Activated naive CD4-positive, alpha-beta T cell (primary cell): ENCODE measurements at regions not wholly inside any gene's neighbourhood (a gene's known extent, or its start where the extent isn't known, plus 50 kb on each side); places are given as distances from the start of the nearest gene placed in this dataset.

Experiments used
- DNase-seq, 4 experiments: peaks; one replicate each; lab custom pipeline; 2025; lab: John Stamatoyannopoulos, UW

DNA sequence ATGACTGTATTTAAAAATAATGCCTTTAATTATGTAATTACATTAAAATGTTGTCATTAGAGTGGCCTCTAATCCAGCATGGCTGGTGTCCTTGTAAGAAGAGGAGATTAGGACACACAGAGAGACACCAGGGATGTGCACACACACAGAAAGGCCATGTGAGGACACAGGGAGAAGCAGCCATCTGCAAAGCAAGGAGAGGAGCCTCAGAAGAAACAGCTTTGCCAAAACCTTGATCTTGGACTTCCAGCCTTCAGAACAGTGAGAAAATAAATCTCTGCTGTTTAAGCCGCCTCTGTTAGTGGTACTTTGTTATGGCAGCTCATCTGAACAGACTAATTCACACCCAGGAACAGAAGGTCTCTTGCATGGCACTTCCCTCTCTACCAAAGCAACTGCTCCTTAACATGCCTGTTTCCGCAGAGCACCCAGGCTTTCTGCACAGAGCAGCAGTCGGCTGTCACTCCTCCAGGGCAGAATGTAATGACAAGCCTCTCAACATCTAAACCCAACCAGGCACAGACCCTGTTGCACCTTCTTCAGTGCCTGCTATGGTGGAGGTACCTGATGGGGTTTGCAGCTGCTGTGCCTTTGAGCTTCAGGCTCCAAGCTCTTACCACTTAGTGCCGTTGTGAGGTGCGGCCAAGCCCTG lies 377.7 kb downstream of the TDRD15 start:
- DNase-seq, result no peak

DNA sequence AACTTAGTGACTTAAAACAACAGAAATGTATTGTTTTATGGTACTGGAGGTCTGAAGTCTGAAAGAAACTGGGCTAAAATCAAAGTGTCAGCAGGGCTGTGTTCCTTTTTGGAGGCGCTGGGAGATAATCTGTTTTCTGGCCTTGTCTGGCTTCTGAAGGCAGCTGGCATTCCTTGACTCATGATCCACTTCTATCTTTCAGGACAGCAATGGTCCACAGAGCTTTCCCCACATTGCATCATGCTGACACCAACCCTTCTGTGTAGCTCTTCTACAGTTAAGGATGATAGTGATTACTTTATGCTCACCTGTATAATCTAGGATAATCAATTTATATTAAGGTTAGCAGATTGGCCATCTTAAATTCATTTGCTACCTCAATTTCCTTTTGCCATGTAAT lies 392.1 kb downstream of the TDRD15 start:
- DNase-seq, result no peak

DNA sequence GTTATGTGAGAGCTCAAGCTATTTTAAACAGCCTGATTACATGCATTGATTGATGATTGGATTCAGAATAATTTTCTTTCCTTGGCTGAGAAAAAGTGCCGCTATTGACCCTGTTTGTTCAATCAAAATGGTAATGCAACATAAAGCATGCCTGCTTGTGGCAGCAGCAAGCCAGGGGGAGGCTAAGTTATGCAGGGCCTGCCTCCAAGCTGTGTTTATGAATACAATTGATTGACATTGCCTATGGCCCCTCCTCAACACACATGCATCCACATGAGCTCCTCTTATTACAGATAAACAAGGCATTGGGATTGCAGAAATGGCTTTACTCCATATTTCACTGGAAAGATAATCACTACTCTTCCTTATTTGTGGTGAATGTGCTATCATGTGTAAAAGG lies 395.6 kb downstream of the TDRD15 start:
- no peak for DNase-seq

DNA sequence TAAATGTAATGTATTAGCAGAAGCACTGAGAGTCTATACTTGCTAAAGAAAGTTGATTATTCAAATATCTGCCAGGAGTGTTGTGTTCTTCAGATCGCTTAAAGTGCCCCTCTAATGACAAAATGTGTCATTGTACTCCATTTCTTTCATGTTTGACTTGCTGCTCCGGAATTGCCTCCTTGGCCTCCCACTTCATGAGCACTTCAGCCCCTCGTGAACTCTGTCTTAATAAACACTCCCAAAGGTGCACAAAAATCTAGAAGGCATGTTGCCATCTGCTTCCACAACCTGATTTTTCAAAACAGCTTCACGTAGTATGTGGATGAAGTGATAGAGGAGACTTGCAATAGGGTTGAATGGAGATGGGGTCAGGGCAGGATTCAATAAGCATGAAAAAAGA lies 396.1 kb downstream of the TDRD15 start:
- no peak for DNase-seq

DNA sequence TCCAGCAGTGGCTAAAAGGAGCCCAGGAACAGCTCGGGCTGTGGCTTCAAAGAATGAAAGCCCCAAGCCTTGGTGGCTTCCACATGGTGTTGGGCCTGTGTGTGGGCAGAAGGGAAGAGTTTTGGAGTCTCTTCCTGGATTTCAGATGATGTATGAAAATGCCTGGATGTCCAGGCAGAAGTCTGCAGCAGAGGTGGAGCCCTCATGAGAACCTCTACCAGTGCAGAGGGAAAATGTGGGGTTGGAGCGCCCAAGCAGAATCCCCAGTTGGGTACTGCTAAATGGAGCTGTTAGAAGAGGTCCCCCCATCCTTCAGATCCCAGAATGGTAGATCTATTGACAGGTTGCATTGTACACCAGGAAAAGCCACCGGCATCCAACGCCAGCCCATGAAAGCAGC lies 412.1 kb downstream of the TDRD15 start:
- DNase-seq, result no peak

DNA sequence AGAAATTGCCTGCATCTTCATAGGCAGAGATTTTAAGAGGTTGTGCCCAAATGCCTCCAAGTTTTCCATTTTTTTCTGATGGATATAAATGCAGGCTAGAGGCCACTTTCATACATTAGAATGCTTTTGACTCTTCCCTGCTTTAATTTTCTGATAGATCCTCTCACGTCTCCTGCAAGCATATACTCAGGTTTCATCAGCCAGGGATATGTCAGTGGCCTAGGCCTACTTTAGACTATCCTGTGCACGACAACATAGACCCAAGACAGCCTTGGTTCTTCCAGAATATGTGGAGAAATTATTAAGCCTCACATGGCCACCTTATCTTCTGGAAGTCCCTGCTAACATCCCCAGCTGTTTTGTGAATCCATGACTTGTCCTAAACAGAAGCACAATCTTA lies 415.9 kb downstream of the TDRD15 start:
- no peak for DNase-seq

DNA sequence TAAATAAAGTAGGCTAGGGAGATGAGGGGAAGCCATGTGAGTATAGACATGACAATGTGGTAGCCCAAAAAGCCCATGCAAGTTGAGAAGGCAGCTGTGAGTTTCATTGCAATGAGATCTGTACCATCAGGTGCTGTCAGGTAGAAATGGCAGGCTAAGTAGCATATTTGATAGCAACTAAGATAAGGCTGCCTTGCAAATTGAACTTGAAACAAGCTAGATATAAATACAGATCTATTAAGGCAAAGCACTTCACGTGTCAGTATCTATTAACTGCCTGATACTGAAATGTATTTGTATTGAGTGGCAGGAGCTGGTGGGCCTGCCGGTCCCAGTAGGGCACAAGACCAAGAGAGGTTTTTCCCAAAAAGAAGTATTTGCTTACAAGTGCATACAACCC lies 419.9 kb downstream of the TDRD15 start:
- DNase-seq, result no peak

DNA sequence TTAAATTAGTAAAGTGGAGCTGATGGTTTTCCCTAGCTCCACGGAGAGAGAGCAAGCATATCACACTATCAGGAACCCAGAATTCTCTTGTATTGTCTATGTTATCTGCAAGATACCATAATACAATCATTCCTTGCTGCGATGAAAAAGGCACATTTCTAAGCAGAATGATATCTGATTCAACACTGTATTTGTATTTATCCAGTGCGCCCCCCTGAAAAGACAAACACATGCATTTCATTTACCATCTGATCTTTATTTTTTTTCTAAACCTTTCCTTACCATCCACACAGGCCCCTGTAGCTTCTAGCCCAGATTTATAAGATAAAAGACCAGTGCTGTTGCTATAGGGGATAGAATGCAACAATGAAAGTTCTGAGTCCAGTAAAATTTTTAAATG lies 420.6 kb downstream of the TDRD15 start:
- DNase-seq, result no peak

DNA sequence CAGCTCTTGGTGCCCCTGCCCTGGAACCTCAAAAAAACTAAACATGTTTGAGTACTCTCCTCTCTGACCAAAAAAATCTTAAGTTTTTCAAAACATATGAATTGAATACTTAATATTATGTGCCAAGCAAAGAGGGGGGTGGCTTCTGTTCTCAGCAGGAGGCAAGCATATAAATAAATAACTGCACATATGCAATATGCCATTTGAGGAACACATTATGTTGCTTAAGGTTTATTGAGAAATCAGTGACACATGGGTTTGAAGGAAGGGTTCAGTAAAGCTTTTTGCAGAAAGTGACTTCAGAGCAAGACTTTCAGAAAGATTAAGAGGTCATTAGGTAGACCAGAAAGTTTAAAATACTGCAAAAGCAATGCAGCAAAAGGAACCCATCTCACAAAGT lies 429.2 kb downstream of the TDRD15 start:
- DNase-seq, result no peak

DNA sequence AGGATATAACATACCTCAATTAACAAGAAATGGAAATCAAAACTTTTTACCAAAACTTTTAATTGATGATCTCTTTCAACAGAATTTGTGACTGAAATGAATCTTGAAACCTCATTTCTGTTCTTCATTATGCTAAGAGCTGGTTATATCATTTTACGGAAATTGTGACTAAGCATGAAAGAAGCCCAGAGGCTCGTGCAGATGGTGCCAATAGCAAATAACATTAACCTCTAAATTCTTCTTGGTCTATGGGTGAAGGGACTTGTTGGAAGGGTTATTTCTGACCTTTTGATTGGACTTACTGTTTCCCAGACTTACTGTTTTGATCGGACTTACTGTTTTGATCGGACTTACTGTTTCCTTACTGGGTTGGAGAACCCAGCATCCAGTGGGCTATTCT lies 435.6 kb downstream of the TDRD15 start:
- DNase-seq, result no peak

DNA sequence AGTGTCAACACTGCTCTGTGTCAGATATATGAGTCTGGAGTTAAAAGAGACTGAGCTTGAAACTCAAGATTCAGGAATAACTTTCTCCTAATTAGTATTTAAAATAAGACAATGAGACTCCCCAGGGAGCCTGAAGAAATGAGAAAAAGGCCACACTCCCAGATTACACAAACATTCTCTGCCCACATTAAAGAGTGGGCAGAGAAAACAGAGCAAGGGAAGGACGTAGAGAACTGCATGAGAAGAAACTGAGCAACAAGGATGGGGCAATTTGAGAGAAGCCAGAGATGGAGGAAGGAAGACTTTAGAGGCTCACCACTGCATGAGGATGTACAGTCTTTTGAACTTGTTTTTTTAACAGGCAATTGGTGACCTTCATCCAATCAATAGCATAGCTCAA lies 438.2 kb downstream of the TDRD15 start:
- no peak for DNase-seq

DNA sequence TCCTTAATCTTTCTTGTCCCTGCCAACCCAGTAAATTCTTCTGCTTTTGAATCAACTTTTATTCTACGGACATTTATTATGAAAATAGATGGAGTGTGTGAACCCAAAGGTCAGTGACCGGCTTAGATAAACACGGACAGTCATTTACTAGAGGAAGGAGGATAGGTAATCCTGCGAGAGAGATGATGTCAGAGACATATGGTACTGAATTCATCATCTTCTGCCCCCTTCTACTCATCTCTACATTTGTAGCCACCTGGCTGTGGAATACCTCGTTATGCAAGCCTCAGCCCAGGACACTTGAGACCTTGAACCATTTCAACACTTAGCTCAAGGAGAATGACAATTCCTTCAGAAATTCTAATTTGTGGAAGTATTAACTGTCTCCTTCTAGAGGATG lies 443.6 kb downstream of the TDRD15 start:
- DNase-seq, result no peak

DNA sequence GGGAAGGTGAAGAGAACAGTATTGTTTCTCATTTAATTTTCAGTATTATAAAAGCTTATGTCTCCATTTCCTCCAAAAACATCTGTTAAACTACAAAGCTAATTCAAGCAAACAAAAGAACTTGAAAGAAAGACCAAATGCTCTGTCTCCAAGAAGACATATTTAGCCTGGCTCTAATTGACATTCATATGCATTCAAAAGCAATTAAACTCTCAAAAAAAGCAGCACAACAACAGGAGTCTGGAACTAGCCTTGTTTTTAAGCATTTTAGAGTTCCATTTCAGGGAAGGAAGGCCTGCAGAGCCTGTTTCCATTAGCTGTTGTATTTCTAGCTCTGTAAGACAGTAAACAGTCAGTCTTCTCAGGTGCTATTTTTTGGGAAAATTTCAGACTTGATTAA lies 447.9 kb downstream of the TDRD15 start:
- no peak for DNase-seq

DNA sequence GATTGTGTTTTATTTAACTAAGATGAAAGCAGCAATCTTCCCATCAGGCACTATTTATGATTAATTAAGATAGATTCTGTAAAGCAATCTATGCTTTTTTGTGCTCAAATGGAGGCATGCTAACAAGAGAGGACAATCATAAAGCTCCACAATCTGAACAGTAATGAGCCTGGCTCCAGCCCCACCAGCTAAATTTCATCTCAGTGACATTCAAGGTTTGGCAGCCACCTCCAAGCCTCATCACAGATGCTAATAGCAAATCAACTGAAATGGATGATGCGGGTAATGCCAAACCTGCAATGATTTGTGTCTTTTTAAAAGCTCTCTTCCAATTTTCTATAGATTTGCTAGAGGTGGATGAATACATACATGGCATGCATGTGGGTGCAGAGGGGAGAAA lies 456.6 kb downstream of the TDRD15 start:
- no peak for DNase-seq

DNA sequence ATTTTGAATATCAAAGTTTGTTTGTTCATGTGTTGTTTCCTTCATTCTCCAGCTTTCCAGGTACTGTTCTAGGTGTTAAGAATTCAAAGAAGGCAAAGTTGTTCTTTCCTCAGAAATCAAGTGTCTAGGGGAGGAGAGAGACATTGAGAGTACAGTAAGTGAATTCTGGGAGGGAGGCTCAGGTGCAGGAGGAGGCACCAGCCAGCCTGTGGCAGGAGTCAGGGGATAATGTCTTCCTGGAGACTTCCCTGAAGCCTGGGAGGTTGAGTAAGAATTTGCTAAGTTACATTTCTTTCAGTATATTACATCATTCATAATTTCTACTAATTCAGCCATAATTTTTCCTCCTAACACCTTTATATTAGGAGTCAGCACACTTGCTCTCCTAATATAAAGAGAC lies 462.1 kb downstream of the TDRD15 start:
- no peak for DNase-seq

DNA sequence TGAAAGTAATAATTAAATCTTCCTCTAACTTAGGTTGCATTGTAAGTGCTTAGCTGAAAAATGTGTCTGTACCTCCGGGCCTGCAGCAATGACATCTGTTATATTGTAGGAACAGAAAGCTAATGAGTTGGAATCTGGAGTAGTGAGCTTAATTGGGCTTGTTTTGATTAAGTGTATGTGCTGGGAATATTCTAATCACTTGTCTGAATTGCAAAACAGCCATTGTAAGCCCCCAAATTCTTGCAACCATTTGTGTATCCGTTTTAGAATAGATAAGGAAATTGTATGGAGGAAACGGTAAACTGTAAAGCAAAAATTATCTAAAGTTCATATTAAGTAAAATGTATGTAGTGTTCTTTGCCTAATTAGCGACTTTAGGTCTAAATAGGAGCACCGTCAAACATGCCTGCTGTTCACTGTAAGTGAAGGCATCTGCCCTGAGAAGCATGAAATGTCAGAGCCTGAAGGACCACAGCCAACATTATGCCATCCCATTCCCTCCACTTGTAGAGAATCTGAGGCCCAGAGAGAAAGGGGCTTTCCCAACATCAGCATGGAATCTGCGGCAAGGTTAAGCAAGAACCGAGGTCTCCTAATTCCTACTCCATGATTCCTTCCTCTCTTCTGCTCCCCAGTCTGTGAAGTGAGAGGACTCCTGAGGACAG lies 466.4 kb downstream of the TDRD15 start:
- no peak for DNase-seq

DNA sequence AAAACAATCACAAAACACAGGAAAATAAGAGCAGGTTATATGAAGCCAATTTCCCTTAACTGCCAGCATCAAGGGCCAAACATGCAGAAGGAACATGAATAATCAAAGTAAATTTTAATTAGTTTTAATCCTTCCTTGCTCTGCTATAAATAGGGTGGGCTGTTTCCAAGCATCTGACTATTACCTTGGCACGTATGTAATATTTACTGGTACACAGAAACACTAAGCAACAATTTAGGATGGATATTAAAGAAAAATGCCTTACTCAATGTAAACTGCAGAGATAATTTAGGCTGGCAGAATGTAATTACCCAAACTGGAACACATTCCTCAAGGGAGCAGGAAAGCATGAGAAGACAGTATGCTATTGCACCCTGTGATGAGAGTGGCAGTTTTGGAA lies 468.2 kb downstream of the TDRD15 start:
- no peak for DNase-seq

DNA sequence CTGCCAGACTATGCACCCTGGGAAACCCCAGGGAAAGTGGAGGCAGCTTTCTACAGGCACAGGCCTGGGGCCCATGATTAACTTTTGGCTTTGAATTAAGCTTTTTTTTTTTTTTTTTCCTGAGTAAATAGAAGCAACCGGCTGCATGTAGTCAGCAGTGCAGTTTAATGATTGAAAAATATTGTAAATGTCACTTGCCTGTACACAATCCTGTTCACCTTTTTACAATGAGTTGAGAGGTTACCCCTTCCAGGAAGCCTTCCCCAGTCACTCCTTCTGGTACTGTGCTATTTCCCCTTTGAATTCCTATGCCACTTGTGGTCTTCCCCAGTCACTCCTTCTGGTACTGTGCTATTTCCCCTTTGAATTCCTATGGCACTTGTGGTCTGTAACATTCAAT lies 475.6 kb downstream of the TDRD15 start:
- no peak for DNase-seq

DNA sequence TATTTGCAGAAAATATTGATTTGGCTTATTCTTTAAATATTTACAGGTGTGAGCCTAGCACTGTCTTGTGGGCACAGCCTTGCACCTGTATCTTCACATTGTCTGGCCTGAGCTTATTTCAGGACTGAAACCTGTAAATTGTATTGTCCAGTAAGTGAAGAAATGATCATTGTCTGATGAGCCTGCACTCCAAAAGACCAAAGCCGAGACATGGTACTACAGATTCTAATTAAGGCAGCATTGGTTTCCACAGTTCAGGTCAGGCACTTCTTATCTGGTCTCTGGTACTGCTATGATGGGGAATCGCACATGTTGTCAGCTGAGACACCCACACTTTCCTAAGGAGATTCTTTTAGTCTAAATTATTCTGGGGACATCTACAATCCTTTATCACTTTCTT lies 479.0 kb downstream of the TDRD15 start:
- DNase-seq, result no peak

DNA sequence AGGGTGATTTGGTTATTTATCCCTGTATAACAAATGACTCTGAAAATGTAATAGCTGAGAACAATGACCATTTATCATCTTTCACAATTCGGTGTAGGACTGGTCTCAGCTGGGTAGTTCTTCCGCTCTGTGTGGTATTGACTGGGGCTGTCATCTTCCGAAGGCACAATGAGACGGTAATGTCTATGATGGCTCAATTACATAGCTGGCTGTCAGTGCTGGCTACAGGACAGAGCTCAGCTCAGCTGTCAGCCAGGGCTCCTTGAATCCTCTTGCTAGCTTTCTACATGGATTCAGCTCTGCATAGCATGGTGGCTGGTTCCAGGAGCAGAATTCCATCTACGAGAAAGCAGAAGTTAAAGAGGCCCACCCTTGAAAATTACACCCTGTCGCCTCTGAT lies 483.8 kb downstream of the TDRD15 start:
- DNase-seq, result no peak

DNA sequence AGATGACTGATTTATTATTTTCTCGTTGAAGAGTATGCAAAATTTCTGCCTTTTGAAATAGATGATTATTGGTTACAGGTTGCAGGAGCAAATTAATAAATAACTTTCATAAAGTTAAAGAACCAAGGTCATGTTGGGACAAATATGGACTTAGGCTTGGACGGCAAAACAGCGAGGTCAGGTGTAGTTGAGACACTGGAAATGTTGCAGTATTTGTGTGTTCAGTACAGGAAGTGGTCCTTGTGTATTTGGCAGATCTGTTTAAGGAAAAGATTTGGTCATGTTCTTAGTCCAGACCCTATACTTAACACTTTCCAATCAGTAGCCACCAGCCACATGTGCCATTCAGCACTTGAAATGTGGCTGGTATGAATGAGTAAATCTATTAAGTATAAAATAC lies 486.5 kb downstream of the TDRD15 start:
- DNase-seq, result no peak

DNA sequence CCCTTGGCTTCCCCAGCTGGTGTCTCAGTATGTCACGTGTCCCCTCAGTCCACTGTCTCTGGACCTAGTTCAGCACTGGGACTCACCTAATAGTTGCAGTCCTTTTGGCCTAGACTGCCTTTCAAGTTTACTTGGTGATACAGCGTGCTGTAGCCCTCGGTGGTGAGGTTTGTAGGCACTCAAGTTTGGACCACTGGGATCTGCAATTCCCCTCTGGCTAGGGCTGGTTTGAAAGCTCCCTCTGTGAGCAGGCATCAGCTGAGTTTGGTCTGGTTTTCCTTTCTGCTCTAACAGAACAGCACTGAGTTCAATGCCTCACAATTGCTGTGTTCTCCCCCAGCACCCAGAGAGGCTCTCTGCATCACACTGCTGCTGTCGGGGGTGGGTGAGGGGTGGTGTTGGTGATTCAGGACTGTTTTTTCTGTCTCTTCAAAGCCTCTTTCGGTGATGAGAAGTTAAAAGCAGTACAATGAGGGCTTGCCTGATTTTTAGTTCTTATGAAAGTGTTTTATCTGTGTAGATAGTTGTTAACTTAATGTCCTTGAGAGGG lies 494.2 kb downstream of the TDRD15 start:
- DNase-seq, result no peak

DNA sequence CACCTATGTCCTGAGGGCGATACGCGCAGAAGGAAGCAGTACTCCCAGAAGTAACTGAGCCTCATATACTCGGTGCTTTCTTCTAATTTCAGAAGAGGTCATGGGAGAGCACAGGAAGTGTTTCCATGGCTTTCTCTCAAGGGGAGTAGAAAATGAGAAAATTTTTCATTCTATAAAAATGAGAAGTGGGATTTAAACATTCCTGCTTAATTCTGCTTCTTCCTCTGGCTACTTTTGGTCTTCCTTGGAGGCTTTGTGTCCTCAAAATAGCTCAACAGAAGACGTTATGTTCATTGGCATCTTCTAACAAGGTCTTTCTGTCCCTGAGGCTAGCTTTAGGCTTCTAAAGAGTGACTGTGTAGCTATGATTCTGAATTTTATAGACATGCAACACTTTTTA lies 497.0 kb downstream of the TDRD15 start:
- no peak for DNase-seq

DNA sequence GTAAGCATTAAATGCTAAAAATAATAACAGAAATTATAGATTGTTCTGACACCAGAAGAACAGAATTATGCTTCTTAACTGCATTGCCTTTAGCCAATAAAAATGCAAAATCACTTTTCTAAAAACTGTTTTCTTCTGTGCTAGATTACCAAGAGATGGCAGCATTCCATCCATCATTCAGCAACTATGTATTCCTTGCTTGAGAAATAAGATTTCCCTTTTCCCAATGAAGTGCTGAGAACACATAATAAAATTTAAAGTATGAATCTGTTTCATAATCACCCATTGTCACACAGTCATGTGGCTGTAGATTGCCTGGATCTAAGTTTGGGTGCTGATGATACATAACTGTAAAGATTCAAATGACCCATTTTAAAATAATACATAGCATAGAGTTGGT lies 504.2 kb downstream of the TDRD15 start:
- no peak for DNase-seq
